ENCODE measurements at regions not wholly inside any gene's neighbourhood (a gene's known extent, or its start where the extent isn't known, plus 50 kb on each side); places are given as distances from the start of the nearest gene placed in this dataset.

GRCh38 chr5:6236170-6236793 is 142.1 kb downstream of the MED10 start:
- TF ChIP-seq, protein P1, sequence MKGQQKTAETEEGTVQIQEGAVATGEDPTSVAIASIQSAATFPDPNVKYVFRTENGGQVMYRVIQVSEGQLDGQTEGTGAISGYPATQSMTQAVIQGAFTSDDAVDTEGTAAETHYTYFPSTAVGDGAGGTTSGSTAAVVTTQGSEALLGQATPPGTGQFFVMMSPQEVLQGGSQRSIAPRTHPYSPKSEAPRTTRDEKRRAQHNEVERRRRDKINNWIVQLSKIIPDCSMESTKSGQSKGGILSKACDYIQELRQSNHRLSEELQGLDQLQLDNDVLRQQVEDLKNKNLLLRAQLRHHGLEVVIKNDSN (IDR thresholded peaks at IDR 0.05) = no peak
- no peak for TF ChIP-seq EP300 (IDR thresholded peaks at IDR 0.05; ENCODE audit: borderline replicate concordance)
- no peak for TF ChIP-seq TCF12 (IDR thresholded peaks at IDR 0.05; ENCODE audit: low read depth)
- TF ChIP-seq ZBTB7A (IDR thresholded peaks at IDR 0.05; ENCODE audit: low read depth) = no peak
- TF ChIP-seq TEAD4 (IDR thresholded peaks at IDR 0.05) = no peak
- no peak for TF ChIP-seq CEBPB (IDR thresholded peaks at IDR 0.05)
- no peak for TF ChIP-seq MAX (IDR thresholded peaks at IDR 0.05)
- no peak for TF ChIP-seq NFIC (IDR thresholded peaks at IDR 0.05)
- TF ChIP-seq TAF1 (IDR thresholded peaks at IDR 0.05; ENCODE audit: low read depth) = no peak
- no peak for TF ChIP-seq RAD21 (IDR thresholded peaks at IDR 0.05; ENCODE audit: low read depth)
- TF ChIP-seq, protein P2, sequence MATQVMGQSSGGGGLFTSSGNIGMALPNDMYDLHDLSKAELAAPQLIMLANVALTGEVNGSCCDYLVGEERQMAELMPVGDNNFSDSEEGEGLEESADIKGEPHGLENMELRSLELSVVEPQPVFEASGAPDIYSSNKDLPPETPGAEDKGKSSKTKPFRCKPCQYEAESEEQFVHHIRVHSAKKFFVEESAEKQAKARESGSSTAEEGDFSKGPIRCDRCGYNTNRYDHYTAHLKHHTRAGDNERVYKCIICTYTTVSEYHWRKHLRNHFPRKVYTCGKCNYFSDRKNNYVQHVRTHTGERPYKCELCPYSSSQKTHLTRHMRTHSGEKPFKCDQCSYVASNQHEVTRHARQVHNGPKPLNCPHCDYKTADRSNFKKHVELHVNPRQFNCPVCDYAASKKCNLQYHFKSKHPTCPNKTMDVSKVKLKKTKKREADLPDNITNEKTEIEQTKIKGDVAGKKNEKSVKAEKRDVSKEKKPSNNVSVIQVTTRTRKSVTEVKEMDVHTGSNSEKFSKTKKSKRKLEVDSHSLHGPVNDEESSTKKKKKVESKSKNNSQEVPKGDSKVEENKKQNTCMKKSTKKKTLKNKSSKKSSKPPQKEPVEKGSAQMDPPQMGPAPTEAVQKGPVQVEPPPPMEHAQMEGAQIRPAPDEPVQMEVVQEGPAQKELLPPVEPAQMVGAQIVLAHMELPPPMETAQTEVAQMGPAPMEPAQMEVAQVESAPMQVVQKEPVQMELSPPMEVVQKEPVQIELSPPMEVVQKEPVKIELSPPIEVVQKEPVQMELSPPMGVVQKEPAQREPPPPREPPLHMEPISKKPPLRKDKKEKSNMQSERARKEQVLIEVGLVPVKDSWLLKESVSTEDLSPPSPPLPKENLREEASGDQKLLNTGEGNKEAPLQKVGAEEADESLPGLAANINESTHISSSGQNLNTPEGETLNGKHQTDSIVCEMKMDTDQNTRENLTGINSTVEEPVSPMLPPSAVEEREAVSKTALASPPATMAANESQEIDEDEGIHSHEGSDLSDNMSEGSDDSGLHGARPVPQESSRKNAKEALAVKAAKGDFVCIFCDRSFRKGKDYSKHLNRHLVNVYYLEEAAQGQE (IDR thresholded peaks at IDR 0.05; ENCODE audit: low read depth) = no peak

DNA sequence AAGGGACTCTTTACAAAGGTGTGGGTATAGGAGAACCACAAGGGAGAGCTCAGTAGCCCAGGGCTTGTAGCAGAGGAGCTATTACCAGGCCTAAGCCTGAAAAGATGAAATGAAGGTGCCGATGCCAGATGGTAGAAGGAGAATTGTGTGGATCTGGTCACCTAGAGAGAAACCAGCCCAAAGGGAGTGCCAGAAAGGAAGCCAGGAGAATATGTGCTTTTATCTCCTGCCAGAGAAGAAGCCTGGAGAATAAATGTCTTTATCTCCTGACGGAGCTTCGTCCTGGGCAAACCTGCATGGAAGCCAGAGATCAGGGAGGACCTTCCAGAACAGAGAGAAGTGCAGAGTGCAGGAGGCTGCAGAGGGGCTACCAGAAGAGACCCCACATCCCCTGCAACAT is 142.6 kb downstream of the MED10 start:
- TF ChIP-seq YY1 (IDR thresholded peaks at IDR 0.05; ENCODE audit: low read depth) = no peak
- no peak for TF ChIP-seq CEBPB (IDR thresholded peaks at IDR 0.05)
- TF ChIP-seq, protein P2 (IDR thresholded peaks at IDR 0.05; ENCODE audit: low read depth) = no peak
- TF ChIP-seq CREB1 (IDR thresholded peaks at IDR 0.05; ENCODE audit: low read depth) = no peak
- TF ChIP-seq, protein P1 (IDR thresholded peaks at IDR 0.05) = no peak
- TF ChIP-seq ZBTB7A (IDR thresholded peaks at IDR 0.05; ENCODE audit: low read depth) = no peak
- no peak for TF ChIP-seq TEAD4 (IDR thresholded peaks at IDR 0.05)
- no peak for TF ChIP-seq RAD21 (IDR thresholded peaks at IDR 0.05; ENCODE audit: low read depth)
- TF ChIP-seq MAX (IDR thresholded peaks at IDR 0.05) = no peak
- no peak for TF ChIP-seq FOXM1 (IDR thresholded peaks at IDR 0.05; ENCODE audit: borderline replicate concordance, low read depth)
- TF ChIP-seq NFIC (IDR thresholded peaks at IDR 0.05) = no peak
- TF ChIP-seq TCF12 (IDR thresholded peaks at IDR 0.05; ENCODE audit: low read depth) = no peak
- no peak for TF ChIP-seq TAF1 (IDR thresholded peaks at IDR 0.05; ENCODE audit: low read depth)
- no peak for TF ChIP-seq EGR1 (IDR thresholded peaks at IDR 0.05)
- TF ChIP-seq EP300 (IDR thresholded peaks at IDR 0.05; ENCODE audit: borderline replicate concordance) = no peak

DNA sequence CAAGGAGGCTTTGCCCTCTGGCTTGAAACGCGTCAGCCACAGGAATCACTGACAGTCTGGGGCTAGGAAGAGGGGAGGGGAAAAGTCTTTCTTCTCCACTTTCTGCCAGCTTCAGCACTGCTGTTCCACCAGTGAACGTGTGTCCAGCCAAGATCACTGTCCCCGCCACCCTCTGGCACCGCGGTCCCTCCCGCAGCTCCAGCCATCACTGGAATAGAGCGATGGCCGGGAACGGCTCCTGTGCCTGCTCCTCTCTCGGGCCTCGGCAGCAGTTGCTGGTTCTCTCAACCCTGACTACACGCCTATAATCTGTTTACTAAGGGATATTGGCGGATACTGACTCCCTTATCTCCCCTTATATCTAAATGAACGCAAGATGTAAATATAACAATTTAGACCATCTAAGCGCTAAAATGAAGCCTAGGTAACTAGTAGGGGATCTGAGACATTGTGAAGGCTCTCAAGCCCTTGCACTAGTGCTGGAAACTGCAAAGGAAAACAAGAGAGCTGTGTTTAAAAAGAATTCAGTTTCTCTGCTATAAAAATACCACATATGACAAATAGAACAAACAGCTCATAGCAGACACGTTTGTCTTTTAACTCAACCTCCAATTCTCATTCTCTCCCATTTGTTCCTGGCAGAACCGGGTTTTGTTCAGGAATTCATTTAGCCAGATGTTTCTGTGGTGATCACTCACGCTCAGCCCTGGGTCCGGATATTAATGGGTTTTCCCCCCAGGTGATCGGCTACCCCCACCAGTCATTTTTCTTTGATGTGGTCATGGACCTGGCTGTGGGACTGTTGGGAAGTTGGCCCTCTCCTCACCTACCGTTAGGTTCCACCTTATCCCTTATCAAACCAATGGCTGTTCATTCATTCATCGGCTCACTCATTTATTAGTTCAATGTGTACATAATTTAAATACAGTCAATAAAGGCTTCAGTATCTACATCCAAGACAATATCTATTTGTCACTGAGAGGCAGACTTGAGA is 149.8 kb downstream of the MED10 start:
- TF ChIP-seq YY1 (IDR thresholded peaks at IDR 0.05; ENCODE audit: low read depth) (no peak), TEAD4 (IDR thresholded peaks at IDR 0.05) (no peak), CEBPB (IDR thresholded peaks at IDR 0.05) (no peak), TCF12 (IDR thresholded peaks at IDR 0.05; ENCODE audit: low read depth) (no peak)
- TF ChIP-seq, protein P2 (IDR thresholded peaks at IDR 0.05; ENCODE audit: low read depth) = no peak

DNA sequence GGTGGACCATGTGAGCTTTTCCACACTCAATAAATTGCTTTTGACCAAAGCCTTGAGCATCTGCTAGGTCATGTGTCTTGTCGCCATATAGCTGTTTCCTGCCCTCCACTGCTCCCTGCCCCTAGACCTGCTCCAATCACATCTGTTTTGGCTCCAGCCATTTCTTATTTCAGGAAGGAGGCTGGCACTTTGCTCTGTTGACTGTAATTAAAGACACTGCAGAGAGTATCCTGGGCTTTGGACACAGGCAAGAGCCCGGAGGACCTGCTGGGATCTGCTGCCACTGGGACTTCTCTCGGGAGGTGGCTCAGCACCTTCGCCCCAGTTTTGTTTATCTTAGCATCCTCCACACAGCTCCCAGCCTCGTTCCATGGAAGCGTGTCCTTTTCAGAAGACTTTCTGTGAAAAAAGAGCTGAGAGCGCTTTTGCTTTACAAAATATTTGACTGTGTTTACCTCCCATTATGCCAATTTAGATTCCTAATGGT is 153.2 kb downstream of the MED10 start:
- TF ChIP-seq MAX (IDR thresholded peaks at IDR 0.05) (no peak), FOXM1 (IDR thresholded peaks at IDR 0.05; ENCODE audit: borderline replicate concordance, low read depth) (no peak), RAD21 (IDR thresholded peaks at IDR 0.05; ENCODE audit: low read depth) (no peak), YY1 (IDR thresholded peaks at IDR 0.05; ENCODE audit: low read depth) (no peak), NFIC (IDR thresholded peaks at IDR 0.05) (no peak), EP300 (IDR thresholded peaks at IDR 0.05; ENCODE audit: borderline replicate concordance) (no peak), TAF1 (IDR thresholded peaks at IDR 0.05; ENCODE audit: low read depth) (no peak), TCF12 (IDR thresholded peaks at IDR 0.05; ENCODE audit: low read depth) (no peak), EGR1 (IDR thresholded peaks at IDR 0.05) (no peak), ZBTB7A (IDR thresholded peaks at IDR 0.05; ENCODE audit: low read depth) (no peak), CREB1 (IDR thresholded peaks at IDR 0.05; ENCODE audit: low read depth) (no peak), CEBPB (IDR thresholded peaks at IDR 0.05) (no peak)
- TF ChIP-seq, protein P2 (IDR thresholded peaks at IDR 0.05; ENCODE audit: low read depth) = no peak
- TF ChIP-seq, protein P1 (IDR thresholded peaks at IDR 0.05) = no peak
